SIG-M5 (cell line): ENCODE measurements at regions not wholly inside any gene's neighbourhood (a gene's known extent, or its start where the extent isn't known, plus 50 kb on each side); places are given as distances from the start of the nearest gene placed in this dataset.

ENCODE experiments used
- DNase-seq: peaks from one replicate; lab custom pipeline; 2025; lab: John Stamatoyannopoulos, UW

DNA sequence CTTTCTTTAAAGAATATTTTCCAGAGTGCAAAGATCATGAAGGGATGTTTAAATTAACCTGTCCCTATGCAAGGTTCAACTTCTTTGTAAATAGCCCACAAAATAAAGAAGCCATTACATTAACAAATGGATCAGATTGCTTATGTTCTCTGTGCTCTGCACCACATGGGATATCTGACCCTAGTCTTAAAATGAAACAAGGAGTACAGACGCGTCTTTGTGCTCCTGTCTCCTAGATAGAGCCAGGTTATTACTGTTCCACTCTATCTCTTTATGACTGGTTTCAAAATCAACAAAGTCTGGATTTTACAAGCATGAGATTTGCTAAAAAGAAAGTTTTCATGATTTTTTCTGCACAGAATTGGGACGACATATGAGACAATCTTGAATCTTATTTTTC, 339.4 kb downstream of the KLF12 start:
- DNase-seq, result no peak

DNA sequence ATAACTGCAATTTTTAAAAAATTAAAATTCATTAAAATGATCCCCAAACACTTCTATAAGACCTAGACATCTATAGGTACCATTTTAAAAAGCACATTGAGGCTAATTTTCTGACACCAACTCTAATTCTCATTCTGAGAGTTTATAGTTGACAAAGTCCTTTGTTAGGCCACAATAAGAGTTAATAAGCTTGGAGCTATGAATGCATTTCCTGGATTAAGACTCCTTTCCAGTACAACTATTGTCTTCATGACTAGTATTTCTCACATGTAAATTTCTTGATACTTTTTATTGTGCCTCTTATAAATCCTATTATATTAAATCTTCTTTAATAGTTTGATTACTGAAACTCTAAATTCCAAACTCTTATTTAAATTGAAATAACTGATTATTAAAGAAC, 340.8 kb downstream of the KLF12 start:
- DNase-seq, result no peak

DNA sequence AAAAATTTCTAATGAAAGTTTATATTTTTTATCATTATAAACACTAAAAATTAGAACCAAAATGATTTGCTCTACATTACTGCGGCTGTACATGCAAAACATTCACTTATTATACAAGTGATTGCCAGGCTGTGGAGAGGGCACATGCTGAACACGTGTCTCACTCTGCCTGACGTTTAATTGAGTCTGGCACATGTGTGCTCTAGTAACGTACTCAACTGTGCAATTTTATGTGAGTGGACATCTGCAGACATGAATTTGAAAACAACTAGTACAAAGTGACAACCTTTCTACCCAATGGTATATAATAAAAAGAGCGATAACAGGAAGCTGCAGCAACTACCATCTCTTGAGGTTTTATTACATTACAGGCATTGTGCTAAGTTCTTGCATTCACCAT, 341.4 kb downstream of the KLF12 start:
- no peak for DNase-seq

DNA sequence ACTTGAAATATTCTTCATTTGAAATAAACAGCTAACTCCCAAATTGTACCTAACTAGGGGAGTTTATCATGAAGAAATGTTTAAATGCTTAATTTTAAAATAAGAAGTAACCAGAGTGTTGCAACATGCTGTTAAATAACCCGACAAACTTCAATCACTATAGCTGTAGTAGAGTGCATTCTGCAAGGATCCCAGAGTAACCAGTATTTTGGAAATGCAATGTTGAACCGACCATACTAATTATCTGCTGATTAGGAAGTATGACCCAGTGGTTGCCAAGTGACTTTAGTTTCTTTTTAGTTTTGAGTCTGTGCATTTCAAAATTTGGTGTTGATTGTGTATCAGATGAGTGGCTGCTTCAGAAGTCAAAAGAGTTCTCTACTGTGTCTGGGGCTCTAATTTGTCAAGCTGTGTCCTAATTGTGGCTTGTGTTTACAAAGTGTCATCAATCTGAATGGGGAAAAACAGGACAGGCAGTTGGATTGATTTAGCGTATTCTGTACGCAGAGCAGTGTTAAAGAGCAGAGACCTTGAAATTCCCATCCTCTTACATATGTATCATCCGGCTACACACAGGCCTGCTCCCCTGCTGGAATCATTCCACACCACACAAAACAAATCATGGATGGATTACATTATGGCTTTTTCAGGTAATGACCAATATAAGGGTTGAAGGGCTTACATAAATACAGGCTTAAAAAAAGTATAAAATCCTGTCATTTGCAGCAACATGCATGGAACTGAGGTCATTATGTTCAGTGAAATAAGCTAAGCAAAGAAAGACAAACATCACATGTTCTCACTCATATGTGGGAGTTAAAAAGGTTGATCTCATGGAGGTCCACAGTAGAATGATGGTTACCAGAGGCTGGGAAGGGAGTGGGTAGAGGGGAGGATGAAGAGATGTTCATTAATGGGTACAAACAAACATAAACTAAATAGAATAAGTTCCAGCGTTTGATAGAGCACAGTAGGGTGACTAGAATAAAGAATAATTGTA, 351.5 kb downstream of the KLF12 start:
- DNase-seq, result no peak

DNA sequence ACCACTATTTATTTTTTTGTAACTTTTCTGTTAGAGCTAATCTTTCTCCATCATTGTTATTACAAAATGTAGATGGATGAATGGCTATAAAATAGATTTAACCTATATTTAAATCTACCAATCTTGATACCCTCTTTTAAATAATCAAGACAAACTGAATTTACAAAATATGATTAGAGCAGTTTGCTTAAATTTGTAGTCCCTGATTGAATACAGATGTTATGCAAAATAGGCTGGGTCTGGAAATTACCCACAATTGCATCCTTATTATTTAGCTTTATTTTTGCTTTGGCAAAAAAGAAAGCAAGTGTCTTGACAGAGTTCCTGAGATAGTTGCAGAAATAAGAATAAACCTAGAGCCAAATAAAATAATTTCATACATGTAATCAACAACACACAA, 352.8 kb downstream of the KLF12 start:
- no peak for DNase-seq

DNA sequence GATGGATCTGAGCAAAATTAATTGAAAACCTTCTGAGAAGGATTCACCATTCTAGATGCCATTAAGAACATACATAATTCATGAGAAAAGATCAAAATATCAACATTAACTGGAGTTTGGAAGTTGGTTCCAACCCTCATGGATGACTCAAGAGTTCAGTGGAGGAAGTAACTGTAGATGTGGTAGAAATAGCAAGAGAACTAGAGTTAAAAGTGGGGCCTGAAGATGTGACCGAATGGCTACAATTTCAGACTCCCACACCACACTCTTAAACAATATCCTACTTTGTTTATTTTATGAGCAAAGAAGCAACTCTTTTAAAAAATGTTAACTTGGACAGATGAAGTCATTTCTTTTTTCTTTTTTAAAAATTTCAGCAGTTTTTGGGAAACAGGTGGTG, 354.3 kb downstream of the KLF12 start:
- DNase-seq, result no peak

DNA sequence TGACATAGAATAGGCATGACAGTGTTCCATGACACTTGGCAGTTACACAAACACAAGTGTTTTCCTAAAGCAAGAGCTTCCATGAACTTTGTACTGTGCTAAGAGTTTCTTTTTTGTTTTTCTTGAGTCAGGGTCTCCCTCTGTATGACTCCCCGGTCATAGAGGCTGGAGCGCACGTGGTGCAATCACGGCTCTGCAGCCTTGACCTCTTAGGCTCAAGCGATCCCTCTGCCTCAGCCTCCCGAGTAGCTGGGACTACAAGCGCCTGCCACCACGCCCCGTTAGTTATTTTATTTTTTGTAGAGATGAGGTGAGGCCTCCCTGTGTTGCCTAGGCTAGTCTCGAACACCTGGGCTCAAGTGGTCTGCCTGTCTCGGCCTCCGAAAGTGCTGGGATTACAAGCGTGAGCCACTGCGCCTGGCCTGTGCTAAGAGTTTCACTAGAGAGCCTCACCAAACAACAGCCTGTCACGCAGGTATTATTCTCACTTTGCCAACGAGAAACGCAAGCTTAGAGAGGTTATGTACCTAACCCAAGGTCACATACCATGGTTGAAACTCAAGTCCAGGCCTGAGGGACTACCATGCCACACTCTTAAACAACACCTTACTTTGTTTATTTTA, 355.9 kb downstream of the KLF12 start:
- DNase-seq, result no peak

DNA sequence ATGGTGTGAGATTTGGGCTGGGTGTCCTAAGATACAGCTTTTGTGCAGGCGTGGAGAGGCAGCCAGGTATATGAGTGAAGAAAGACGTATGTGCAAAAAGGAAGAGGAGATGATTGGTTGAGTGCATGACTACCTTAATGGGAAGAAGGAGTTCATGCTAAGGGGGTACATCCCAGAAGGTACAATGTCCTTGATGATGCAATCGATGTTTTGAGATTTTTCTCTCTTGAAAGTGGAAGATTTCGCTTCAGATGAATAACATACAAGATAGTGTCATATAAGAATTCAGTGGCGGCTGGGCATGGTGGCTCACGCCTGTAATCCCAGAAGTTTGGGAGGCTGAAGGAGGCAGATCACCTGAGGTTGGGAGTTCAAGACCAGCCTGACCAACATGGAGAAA, 357.1 kb downstream of the KLF12 start:
- DNase-seq, result no peak

DNA sequence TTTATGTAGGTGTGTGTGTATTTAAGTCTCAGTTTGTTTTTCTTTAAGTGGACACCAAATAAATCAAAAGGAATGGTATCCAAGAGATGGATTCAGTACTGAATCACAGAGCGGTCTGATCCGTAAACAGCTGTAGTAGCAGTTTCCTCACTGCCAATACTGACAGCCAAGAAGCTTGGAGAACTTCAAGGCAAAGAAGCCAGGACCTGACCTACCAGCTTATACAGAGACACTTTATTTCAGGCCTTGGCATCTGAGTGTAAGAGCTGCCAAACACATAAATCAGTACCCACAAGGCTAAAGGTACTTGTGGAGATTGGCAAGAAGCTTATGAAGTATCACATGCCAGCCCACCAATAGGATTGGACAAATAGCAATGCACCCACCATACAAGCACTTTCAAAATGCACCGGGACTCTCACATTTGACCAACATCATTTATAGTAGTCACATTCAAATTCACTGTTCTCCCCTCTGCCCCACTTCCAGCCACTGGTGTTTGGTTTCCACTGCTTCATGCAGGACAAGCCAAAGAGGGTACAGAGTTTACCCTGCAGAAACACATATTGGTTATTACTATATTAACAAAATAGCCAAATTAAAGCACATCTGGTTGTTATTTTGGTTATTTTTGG, 357.9 kb downstream of the KLF12 start:
- DNase-seq, result no peak

DNA sequence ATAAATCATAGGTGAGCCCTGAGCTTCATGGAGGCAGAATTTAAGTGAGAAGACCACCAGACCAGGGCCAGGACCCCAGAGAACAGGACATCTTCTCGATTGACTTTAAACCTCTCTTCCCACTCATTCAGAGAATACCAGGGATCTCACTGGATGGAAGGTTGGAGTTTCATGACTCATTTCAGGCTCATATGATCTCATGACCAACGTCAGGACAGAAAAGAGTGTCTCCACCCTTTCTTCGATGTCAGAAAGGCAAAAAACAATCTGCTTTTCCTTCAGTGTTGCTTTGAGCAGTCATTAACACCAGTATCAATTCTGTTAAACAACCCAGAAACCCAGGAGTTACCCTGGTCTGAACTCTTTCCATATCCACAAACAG, 361.0 kb downstream of the KLF12 start:
- DNase-seq, result no peak

DNA sequence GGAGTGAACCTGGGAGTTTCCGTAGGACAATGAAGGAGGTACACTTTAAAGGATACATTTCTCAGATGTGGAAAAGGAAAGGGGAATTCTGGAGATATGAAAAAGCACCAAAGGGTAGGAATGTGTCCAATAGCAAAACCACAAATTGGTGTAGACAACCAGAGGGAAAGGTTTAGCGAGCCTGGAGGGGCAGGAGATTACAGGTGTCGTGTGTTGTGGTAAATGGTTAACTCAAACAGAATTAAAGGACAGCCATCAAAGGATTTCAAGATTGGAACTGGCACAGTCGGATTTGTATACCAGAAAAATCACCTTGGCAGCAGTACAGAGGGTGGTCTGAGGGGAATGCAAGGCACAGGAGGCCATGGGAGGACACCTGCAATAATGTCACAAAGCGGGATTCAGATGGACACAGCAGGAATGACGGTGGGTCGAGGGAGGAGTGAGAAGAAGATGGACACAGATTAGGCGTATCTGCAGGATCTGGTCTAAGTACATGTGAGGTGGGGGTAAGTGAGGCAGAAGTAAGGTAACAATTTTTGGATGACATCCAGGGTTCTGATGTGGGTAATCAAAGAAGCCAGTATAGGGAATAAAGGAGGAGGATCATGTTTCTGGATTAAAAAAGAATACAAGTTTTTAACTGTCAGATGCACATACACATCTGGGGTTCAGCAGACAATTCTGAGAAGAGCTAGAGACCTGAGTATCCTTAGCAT, 361.6 kb downstream of the KLF12 start:
- no peak for DNase-seq

DNA sequence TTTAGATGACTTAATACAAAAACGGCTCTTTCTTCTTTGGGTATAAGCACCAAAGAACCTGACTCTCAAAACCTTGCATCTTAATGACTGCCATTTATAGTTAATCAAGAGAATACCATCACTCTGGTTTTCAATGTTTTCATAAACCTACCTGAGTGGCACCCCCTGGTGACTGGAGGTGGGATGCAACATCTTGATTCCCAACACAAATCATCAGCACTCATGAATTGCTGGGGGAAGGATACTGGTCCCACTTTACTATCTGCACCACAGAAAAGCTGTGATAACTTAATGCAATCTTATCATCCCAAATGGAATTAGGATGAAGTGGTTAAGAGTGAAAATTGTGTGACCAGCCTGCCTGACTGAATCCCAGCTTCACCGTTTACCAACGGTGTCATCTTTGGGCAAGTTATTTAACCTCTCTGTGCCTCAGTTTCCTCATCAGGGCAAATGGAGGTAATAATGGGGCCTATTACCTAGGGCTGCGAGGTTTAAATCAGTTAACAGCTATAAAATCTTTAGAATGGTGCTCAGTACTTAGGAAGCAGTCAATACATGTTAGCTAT, 366.4 kb downstream of the KLF12 start:
- DNase-seq, result no peak

DNA sequence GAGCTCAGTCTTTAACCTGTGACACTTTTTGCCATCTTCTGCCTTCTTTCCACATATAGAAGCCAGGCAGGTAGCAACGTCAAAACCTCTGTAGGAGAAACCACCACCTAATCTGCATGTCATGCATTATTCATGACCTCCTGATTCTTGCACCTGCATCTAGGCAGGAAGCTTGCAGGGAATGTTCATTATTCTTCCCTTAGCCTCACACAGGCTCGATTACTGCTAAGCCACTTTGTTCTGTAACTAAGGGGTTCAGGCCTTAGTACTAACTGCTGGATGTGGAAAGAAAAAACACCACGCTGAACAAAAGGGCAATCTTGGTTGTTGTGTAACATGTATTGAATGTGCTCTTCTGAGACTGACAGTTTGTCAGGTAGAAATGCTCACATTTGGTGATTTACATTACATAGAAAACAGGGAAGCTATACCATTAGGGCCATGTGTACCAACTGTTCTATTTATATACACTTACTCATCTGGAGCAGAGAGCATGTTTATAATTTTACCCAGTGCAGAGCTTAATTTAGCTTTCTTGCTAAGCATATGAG, 366.9 kb downstream of the KLF12 start:
- no peak for DNase-seq

DNA sequence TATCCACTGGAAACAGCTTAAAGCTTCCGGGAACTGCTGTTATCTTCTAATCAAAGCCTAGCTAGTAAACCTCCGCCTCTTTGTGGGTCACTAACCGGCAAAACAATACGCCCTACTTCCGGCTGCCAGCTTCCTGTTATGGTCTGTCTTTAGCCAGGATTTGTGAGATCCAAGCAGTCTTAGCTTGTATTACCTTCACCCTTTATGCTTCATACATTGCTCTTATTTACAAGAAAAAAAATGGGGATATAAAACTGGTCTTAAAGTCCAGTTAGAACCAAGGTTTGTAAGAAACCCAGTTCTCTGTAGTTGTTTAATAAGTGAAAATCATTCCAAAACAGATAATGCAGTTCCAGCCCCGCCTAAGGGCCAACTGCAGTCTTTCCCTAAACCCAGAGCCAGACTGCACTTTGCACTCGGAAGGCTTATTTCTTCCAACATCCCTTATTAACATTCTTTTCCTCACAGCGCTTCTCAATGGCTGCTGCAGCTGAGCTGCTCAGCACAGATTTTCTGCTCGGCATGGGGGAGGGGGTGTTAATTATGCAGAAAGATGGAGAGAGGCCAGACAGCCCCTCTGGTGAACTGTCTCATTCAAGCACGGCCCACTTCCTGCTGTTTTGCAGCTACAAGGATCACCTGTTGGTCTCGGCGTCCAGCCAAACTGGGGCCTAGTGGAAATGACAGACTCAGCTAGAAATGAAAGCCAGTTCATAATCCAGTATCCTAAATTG, 368.4 kb downstream of the KLF12 start:
- DNase-seq, result no peak

DNA sequence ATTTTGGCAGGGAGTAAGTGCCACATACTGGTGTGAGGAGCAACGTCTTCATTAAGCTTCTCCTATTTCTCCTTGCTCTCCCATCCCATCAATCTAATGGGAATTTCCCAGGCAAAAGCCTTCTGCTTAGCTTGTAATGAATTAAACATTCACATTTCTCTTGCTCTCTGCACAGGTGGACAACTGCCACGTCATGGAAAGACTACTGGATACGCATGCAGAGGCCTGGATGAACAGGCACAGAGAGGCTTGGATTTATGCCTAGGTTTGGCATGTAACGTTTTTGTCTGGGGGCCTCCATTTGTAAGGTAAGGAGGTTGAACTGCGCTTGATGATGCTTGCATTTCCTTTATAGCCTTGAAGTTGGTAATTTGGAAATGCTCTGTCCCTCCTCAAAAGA, 374.8 kb downstream of the KLF12 start:
- DNase-seq, result no peak

DNA sequence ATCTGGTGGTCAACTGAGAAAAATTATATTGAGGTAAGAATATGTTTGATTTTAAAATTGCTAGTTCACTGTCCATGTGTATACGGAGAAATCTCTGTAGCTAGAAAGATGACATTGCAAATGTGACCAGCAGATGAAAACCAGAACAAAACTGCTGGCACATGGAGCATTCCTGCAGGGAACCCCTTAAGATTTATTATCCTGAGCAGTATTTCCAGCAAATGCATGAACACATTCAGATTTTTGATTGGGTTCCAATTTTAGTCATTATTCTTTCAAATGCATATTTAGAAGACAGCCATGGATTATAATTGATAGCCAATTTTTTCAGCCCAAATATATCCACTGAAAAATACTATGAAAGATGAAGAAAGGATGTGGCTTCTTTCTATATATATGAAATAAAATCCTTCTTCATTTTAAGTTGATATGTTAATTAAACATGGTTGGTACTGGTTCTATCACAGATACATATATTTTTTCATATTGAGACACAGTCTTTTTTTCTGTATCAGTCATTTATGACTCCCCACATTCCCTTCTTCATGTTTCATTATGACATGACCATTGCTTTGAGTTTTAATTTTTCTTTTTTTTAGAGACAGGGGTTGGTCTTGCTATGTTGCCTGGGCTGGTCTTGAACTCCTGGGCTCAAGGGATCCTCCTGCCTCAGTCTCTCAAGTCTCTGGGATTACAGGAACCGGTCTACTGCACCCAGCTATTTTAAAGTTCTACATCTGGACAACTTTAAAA, 376.5 kb downstream of the KLF12 start:
- no peak for DNase-seq

DNA sequence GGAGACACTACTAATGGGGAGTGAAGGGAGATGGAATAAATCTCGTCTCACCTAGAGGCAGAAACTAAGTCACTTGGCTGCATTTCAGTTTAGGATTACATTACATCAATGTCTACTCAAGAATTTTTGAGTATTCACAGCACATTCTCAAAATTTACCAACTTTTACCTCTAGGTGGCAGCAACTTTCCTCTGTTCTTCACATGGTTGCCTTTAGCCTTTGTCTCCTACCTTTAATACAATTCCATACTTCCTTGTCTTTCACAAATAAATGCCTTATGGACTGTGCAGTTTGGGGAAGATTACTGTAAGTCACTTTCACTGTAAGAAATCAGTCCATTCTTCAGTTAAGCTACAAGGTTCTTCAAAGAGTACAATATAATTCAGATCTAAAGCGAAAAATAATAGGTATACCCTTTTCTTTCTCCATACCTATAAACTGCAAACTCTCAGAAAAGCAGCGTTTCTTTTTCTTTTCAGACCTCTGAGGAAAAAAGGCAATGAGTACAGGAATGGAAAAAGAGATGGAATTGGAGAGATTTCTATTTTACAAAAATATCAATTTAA, 379.4 kb downstream of the KLF12 start:
- DNase-seq, result no peak

DNA sequence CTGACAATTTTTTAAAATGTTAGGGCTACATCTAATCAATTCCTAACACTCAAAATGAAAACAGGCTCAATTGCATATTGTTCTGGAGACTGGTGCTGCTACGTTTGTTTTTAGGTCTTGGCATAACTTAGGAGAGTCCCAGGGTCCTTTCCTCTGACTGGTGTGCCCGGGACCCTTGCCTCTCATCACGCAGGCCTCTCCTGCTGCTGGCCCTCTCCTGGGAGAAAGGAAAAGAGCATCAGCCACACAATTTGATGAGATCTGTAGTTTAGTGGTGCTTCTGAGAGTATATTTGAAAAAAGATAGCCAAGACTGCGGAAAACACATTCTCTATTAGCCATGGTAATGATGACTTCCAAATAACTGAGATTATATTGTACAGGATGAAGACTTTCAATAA, 380.0 kb downstream of the KLF12 start:
- DNase-seq, result no peak

DNA sequence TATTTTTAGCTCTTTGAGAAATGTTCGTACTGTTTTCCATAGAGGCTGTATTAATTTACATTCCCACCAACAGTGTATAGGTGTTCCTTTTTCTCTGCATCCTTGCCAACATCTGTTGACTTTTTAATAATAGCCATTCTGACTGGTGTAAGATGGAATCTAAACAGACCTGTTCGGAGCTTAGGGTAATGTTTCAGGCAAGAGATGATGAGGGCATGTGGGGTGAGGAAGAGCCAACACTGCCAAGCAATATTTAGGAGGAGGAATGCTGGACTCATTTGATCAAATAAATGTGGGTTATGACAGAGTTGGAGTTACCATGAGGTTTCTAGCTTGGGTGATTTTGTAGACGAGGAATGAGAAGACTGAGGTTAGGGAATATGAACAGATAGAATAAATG, 382.9 kb downstream of the KLF12 start:
- no peak for DNase-seq

DNA sequence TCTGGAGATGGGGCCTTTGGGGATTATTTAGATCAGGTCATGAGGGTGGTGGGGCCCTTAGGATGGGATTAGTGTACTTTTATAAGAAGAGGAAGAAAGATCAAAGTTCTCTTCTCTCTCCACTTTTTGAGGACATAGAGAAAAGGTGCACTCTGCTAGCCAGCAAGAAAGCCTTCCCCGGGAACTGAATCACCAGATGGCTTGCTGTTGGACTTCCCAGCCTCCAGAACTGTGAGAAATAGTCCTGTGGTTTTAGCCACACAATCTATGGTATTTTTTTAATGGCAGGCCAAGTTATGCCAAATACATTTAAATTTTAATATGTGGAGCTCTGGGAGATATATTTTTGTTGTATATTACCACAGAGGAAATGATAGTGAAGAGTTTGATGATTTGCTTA, 385.8 kb downstream of the KLF12 start:
- no peak for DNase-seq
